GM12865 (cell line): ENCODE measurements at regions not wholly inside any gene's neighbourhood (a gene's known extent, or its start where the extent isn't known, plus 50 kb on each side); places are given as distances from the start of the nearest gene placed in this dataset.
"Not testable (repeated sequence)": the region's sequence is repeated elsewhere in the genome, so short reads cannot be mapped to it uniquely, and the experiment has no call there.

ENCODE experiments used
- DNase-seq: peaks from one replicate; pipeline ENCODE4 v3.0.0; 2010; ENCODE audit warnings: low read depth
- H3K4me3 ChIP-seq: 2 replicates; pipeline ENCODE4 v1.5.1; 2011; ENCODE audit warnings: mild to moderate bottlenecking, low read depth, low read length, control low read depth
- CTCF ChIP-seq: IDR thresholded peaks from 2 replicates; pipeline ENCODE4 v1.5.1; 2011; ENCODE audit warnings: low read length, control low read depth, low read depth, inconsistent platforms; ENCODE audit not compliant: insufficient read depth; ENCODE audit errors: missing control alignments

GRCh38 chr12:73547421-73547820, 990.2 kb upstream of the ATXN7L3B start:
- no peak overlapping the region for H3K4me3 ChIP-seq

GRCh38 chr12:73585136-73585535, 952.5 kb upstream of the ATXN7L3B start:
- no peak for DNase-seq
- no peak for TF ChIP-seq CTCF
- no peak overlapping the region for H3K4me3 ChIP-seq

More at GRCh38 chr12:73547421-73547820, 990.2 kb upstream of the ATXN7L3B start:
- no peak for DNase-seq
- TF ChIP-seq CTCF, result no peak

GRCh38 chr12:73589220-73589619, 948.4 kb upstream of the ATXN7L3B start:
- H3K4me3 ChIP-seq, result no peak overlapping the region
- TF ChIP-seq CTCF, result no peak
- no peak for DNase-seq

- DNase-seq, result no peak
- no peak for TF ChIP-seq CTCF
- H3K4me3 ChIP-seq, result no peak overlapping the region
These were observed 939.0 kb upstream of the ATXN7L3B start for GRCh38 chr12:73598626-73599025.

- DNase-seq, result no peak
- no peak overlapping the region for H3K4me3 ChIP-seq
- no peak for TF ChIP-seq CTCF
These were observed 938.4 kb upstream of the ATXN7L3B start for GRCh38 chr12:73599268-73599667.

- DNase-seq, H3K4me3 ChIP-seq: not testable (repeated sequence)
These were observed 931.7 kb upstream of the ATXN7L3B start for GRCh38 chr12:73605925-73606324.

GRCh38 chr12:73612551-73612950, 925.1 kb upstream of the ATXN7L3B start:
- H3K4me3 ChIP-seq, result no peak overlapping the region
- TF ChIP-seq CTCF, result no peak
- DNase-seq, result no peak

- no peak for DNase-seq
- no peak for TF ChIP-seq CTCF
- H3K4me3 ChIP-seq, result no peak overlapping the region
These were observed 914.2 kb upstream of the ATXN7L3B start for GRCh38 chr12:73623421-73623820.
